Smooth muscle cell (in vitro differentiated cells): ENCODE measurements at regions not wholly inside any gene's neighbourhood (a gene's known extent, or its start where the extent isn't known, plus 50 kb on each side); places are given as distances from the start of the nearest gene placed in this dataset.

Source experiments
- DNase-seq: peaks from one replicate; lab custom pipeline; 2025; ENCODE audit not compliant: unreplicated experiment; lab: John Stamatoyannopoulos, UW
- H2AFZ ChIP-seq: fragments of 200-600 bp; sonication (generic); 2 replicates; pipeline ENCODE4 v1.6.0; 2016; ENCODE audit warnings: antibody characterized with exemption, low read depth, mild to moderate bottlenecking
- H3F3A ChIP-seq: fragments of 200-600 bp; sonication (generic); 2 replicates; pipeline ENCODE4 v1.6.0; 2017; ENCODE audit warnings: antibody characterized with exemption, low read depth
- H3K27ac ChIP-seq: fragments of 200-600 bp; sonication (generic); 2 replicates; pipeline ENCODE4 v1.5.1; 2016; ENCODE audit warnings: low read depth, mild to moderate bottlenecking
- H3K27me3 ChIP-seq: fragments of 200-600 bp; sonication (generic); 2 replicates; pipeline ENCODE4 v1.6.1; 2016; ENCODE audit warnings: low read depth, mild to moderate bottlenecking
- H3K36me3 ChIP-seq: fragments of 200-600 bp; sonication (generic); 2 replicates; pipeline ENCODE4 v1.5.1; 2016; ENCODE audit warnings: low read depth
- H3K4me1 ChIP-seq: fragments of 200-600 bp; sonication (generic); 2 replicates; pipeline ENCODE4 v1.5.1; 2016; ENCODE audit warnings: low read depth
- H3K4me2 ChIP-seq: fragments of 200-600 bp; sonication (generic); 2 replicates; pipeline ENCODE4 v1.6.0; 2016; ENCODE audit warnings: mild to moderate bottlenecking
- H3K4me3 ChIP-seq: fragments of 200-600 bp; sonication (generic); 2 replicates; pipeline ENCODE4 v1.5.1; 2016; ENCODE audit warnings: mild to moderate bottlenecking
- H3K79me2 ChIP-seq: fragments of 200-600 bp; sonication (generic); 2 replicates; pipeline ENCODE4 v1.6.0; 2016; ENCODE audit warnings: low read depth, mild to moderate bottlenecking
- H3K9ac ChIP-seq: fragments of 200-600 bp; sonication (generic); 2 replicates; pipeline ENCODE4 v1.6.0; 2016; ENCODE audit warnings: low read depth
- H3K9me3 ChIP-seq: fragments of 200-600 bp; sonication (generic); replicated peaks from 2 replicates; pipeline ENCODE4 v1.5.1; 2016; ENCODE audit warnings: low read depth
- H4K20me1 ChIP-seq: fragments of 200-600 bp; sonication (generic); 2 replicates; pipeline ENCODE4 v1.6.0; 2016; ENCODE audit warnings: low read depth
- WGBS: methylation state at CpG from one replicate; pipeline ENCODE4 v1.1.7; 2016; ENCODE audit warnings: low lambda C conversion rate; 5-methylcytosine and 5-hydroxymethylcytosine counted together
- TF ChIP-seq, protein P1 (sequence below): fragments of 200-600 bp; sonication (generic); IDR thresholded peaks from 2 replicates; pipeline ENCODE4 v1.5.1; 2017; ENCODE audit warnings: borderline replicate concordance, mild to moderate bottlenecking, antibody characterized with exemption; ENCODE audit not compliant: insufficient read depth, poor library complexity, severe bottlenecking

DNA sequence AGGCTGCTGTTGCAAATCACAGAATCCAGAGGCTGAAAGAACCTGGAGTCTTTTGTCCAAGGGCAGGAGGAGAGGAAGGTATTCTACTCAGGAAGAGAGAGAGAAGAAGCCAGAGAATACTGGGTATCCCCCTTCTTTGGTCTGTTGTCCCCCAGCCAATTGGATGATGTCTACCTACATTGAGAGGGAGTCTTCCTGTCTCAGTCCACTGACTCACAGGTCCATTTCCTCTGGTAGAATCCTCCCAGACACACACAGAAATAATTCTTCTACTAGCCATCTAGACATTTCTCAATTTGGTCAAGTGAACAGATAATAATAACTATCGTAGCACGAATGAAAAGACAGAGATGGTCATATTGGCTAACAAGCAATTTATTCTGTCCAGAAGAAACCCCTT lies 416.4 kb upstream of the UBE2E3 start:
- Histone ChIP-seq H3K27ac (no peak overlapping the region), H3K4me2 (no peak overlapping the region), H3F3A (no peaks in the 10 kb centered on the region), H3K79me2 (no peaks in the 10 kb centered on the region), H3K27me3 (no peaks in the 10 kb centered on the region), H2AFZ (no peak overlapping the region), H3K4me3 (no peak overlapping the region), H3K9me3 (no peaks in the 10 kb centered on the region), H3K9ac (no peak overlapping the region), H3K4me1 (no peaks in the 10 kb centered on the region), H4K20me1 (no peaks in the 10 kb centered on the region), H3K36me3 (no peaks in the 10 kb centered on the region)
- DNase-seq: no peak
- TF ChIP-seq, protein P1, sequence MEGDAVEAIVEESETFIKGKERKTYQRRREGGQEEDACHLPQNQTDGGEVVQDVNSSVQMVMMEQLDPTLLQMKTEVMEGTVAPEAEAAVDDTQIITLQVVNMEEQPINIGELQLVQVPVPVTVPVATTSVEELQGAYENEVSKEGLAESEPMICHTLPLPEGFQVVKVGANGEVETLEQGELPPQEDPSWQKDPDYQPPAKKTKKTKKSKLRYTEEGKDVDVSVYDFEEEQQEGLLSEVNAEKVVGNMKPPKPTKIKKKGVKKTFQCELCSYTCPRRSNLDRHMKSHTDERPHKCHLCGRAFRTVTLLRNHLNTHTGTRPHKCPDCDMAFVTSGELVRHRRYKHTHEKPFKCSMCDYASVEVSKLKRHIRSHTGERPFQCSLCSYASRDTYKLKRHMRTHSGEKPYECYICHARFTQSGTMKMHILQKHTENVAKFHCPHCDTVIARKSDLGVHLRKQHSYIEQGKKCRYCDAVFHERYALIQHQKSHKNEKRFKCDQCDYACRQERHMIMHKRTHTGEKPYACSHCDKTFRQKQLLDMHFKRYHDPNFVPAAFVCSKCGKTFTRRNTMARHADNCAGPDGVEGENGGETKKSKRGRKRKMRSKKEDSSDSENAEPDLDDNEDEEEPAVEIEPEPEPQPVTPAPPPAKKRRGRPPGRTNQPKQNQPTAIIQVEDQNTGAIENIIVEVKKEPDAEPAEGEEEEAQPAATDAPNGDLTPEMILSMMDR: no peak
- 94% methylated on average over 2 of the region's 2 CpGs for WGBS

DNA sequence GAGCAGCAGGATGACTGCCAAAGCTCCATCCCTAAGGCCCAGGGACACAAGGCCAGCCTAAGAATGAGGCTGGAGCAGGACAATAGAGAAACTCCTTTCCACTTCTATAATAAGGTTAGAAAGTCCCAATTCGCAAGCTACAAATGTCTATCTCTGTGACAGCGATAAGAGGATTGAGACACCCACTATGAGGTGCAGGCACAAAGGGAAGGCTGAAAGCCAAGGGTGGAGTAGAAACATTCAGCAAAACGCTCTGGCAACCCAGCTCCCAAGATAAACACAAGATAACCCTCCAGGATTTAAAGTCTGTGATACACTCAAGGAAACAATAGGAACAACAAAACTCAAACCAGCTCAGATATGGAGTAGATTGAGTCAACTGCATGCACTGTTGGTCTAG lies 418.0 kb upstream of the UBE2E3 start:
- Histone ChIP-seq H3K36me3 (no peaks in the 10 kb centered on the region), H3K9ac (no peak overlapping the region), H3K4me1 (no peaks in the 10 kb centered on the region), H4K20me1 (no peaks in the 10 kb centered on the region), H3K4me3 (no peak overlapping the region), H3K27ac (no peak overlapping the region), H3K9me3 (no peaks in the 10 kb centered on the region), H2AFZ (no peak overlapping the region), H3K79me2 (no peaks in the 10 kb centered on the region), H3F3A (no peaks in the 10 kb centered on the region), H3K27me3 (no peaks in the 10 kb centered on the region), H3K4me2 (no peak overlapping the region)
- no peak for DNase-seq
- 64% methylated on average over 3 of the region's 3 CpGs for WGBS
- TF ChIP-seq, protein P1: no peak

DNA sequence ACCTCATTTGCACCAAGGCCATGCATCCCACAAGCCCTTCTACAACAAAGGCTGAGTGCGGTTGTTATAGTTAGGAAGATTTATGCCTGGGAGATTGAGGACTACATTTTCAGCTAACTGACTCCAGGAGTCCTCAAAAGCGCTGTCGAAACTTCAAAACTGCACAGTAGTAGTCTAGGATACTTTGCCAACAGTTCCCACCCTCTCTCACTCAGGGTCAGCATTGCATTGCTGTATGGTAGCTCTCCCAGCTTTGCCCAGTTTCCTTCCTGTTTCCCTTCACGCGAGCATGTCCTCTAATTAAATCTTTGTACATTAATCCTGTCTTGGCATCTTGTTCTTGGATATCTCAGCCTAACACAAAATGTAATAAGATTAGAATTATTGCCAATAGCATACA lies 420.6 kb upstream of the UBE2E3 start:
- no peaks in the 10 kb centered on the region for H4K20me1 ChIP-seq
- no peak overlapping the region for H3K27ac ChIP-seq
- no peaks in the 10 kb centered on the region for H3K36me3 ChIP-seq
- 76% methylated on average over 5 of the region's 5 CpGs for WGBS
- no peak overlapping the region for H3K9ac ChIP-seq
- H3K27me3 ChIP-seq: no peaks in the 10 kb centered on the region
- peak overlapping the region; percentile 57 for H2AFZ ChIP-seq
- peak overlapping the region; percentile 58 for H3K4me2 ChIP-seq
- no peaks in the 10 kb centered on the region for H3F3A ChIP-seq
- TF ChIP-seq, protein P1: no peak
- no peaks in the 10 kb centered on the region for H3K9me3 ChIP-seq
- H3K4me1 ChIP-seq: no peaks in the 10 kb centered on the region
- no peak for DNase-seq
- H3K4me3 ChIP-seq: no peak overlapping the region
- H3K79me2 ChIP-seq: no peaks in the 10 kb centered on the region

DNA sequence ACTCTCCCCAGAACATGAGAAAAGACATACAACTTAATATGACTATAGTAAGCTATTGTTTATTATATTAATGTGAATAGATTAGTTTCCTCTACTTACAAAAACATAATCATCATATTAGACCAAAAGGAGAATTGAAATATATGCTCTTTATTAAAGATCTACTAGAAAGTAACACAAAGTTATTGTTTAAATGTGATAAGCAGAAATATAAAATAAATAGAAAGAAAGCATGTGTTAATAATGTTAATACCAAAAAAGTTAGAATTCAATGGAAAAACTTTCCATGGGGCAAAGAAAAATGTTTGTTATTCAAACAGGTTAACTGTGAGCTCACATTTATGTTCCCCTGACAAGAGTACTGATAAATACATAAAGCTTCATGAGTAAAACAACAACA lies 421.4 kb upstream of the UBE2E3 start:
- H3F3A ChIP-seq: no peaks in the 10 kb centered on the region
- no peaks in the 10 kb centered on the region for H3K9me3 ChIP-seq
- TF ChIP-seq, protein P1: no peak

More for the DNA sequence above, 421.4 kb upstream of the UBE2E3 start:
- Histone ChIP-seq H3K4me1 (no peaks in the 10 kb centered on the region), H4K20me1 (no peaks in the 10 kb centered on the region), H3K4me3 (no peak overlapping the region), H3K27me3 (no peaks in the 10 kb centered on the region), H3K27ac (no peak overlapping the region), H3K79me2 (no peaks in the 10 kb centered on the region), H2AFZ (no peak overlapping the region), H3K36me3 (no peaks in the 10 kb centered on the region), H3K9ac (no peak overlapping the region), H3K4me2 (no peak overlapping the region)
- DNase-seq: no peak
